Panc1 (cell line): ENCODE measurements at regions not wholly inside any gene's neighbourhood (a gene's known extent, or its start where the extent isn't known, plus 50 kb on each side); places are given as distances from the start of the nearest gene placed in this dataset.
"Not testable (repeated sequence)": the region's sequence is repeated elsewhere in the genome, so short reads cannot be mapped to it uniquely, and the experiment has no call there.

Experiments used
- CTCF ChIP-seq: fragments of 450-650 bp; IDR thresholded peaks from 2 replicates; pipeline ENCODE4 v1.5.1; 2017; ENCODE audit warnings: mild to moderate bottlenecking
- POLR2AphosphoS5 ChIP-seq: IDR thresholded peaks from 2 replicates; pipeline ENCODE4 v1.6.1; 2012; ENCODE audit warnings: mild to moderate bottlenecking, low read depth, low read length, moderate library complexity
- REST ChIP-seq, 2 experiments: IDR thresholded peaks; 2 replicates each; pipeline ENCODE4 v1.6.1; 2011 to 2012; ENCODE audit warnings: low read depth in 2 of 2, control low read depth in 1 of 2, low read length in 1 of 2, mild to moderate bottlenecking in 1 of 2, moderate library complexity in 1 of 2; ENCODE audit not compliant: insufficient read depth in 1 of 2
- TCF7L2 ChIP-seq: IDR thresholded peaks from 2 replicates; pipeline ENCODE4 v1.6.1; 2011; ENCODE audit warnings: mild to moderate bottlenecking, low read depth, low read length, inconsistent platforms

GRCh38 chr4:170685701-170686100 lies 595.9 kb upstream of the AADAT start:
- not testable (repeated sequence) for TF ChIP-seq CTCF; POLR2AphosphoS5; REST (IDR thresholded peaks at IDR 0.05; ENCODE audit: insufficient read depth in 1 of 2, low read depth in 2 of 2, low read length in 1 of 2); TCF7L2
